Spleen (tissue), 7 donors: ENCODE measurements at regions not wholly inside any gene's neighbourhood (a gene's known extent, or its start where the extent isn't known, plus 50 kb on each side); places are given as distances from the start of the nearest gene placed in this dataset.

Experiments
- CTCF ChIP-seq, 11 experiments: fragments of 200-600 bp in 7 of 11; fragments of 450-650 bp in 4 of 11; sonication (generic) in 4 of 11; IDR thresholded peaks in 8 of 11; conservative IDR thresholded peaks in 3 of 11; 1 replicate in 7 of 11; 2 replicates in 4 of 11; pipeline versions ENCODE4 v1.4.0 to v1.8.0; 2016 to 2021; ENCODE audit warnings: antibody characterized with exemption in 11 of 11, inconsistent platforms in 4 of 11, mild to moderate bottlenecking in 1 of 11
- POLR2A ChIP-seq, 3 donors: fragments of 450-650 bp; IDR thresholded peaks; one replicate each; pipeline ENCODE4 v1.5.1; 2017; ENCODE audit warnings: antibody characterized with exemption in 3 of 3, mild to moderate bottlenecking in 1 of 3
- donor health status: DM: no; HTN: no; CAD: no; lungs with moderate emphysema.
- donor health status: DM: no; HTN: no; CAD: no.
- donor health status: DM: no; HTN: no; CAD: no.

- TF ChIP-seq POLR2A (IDR thresholded peaks at IDR 0.05) (no peak), CTCF (IDR thresholded peaks at IDR 0.05 in 8 of 11, conservative IDR thresholded peaks at IDR 0.05 in 3 of 11) (no peak)
These were observed 133.7 kb upstream of the ZMIZ1 start for GRCh38 chr10:78934994-78935602.
